ENCODE measurements at regions not wholly inside any gene's neighbourhood (a gene's known extent, or its start where the extent isn't known, plus 50 kb on each side); places are given as distances from the start of the nearest gene placed in this dataset.

DNA sequence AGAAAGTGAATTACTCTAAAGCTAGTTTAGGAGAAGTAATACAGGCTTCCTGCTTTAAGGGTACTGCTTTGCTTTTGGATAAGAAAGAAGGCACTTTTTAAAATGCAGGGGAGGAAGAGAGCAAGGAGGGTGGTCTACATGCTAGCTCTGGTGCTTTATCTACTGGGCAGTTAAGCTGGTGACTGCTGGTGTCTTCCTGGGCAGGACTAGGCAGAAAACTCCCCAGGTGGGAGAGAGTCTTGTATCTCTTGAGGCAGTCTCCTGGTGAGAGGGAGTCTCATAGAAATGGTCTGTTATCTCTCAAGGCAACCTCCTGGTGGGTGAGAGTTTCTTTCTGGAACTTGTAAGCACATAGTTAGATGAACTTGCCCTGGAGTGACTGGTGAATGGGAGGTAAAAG, 953.9 kb upstream of the GOT2 start:
- no peaks in the 10 kb centered on the region for H3K27me3 ChIP-seq
- peaks cover 0 to 17% (median 2%) of the 10 kb centered on the region in 4 donors for H3K9me3 ChIP-seq
- H3K4me1 ChIP-seq, result no peaks in the 10 kb centered on the region
- no peaks in the 10 kb centered on the region for H3K36me3 ChIP-seq
- TF ChIP-seq EP300 (IDR thresholded peaks at IDR 0.05) (no peak), POLR2AphosphoS5 (IDR thresholded peaks at IDR 0.05) (no peak), POLR2A (IDR thresholded peaks at IDR 0.05) (no peak)
- TF ChIP-seq, protein P1, sequence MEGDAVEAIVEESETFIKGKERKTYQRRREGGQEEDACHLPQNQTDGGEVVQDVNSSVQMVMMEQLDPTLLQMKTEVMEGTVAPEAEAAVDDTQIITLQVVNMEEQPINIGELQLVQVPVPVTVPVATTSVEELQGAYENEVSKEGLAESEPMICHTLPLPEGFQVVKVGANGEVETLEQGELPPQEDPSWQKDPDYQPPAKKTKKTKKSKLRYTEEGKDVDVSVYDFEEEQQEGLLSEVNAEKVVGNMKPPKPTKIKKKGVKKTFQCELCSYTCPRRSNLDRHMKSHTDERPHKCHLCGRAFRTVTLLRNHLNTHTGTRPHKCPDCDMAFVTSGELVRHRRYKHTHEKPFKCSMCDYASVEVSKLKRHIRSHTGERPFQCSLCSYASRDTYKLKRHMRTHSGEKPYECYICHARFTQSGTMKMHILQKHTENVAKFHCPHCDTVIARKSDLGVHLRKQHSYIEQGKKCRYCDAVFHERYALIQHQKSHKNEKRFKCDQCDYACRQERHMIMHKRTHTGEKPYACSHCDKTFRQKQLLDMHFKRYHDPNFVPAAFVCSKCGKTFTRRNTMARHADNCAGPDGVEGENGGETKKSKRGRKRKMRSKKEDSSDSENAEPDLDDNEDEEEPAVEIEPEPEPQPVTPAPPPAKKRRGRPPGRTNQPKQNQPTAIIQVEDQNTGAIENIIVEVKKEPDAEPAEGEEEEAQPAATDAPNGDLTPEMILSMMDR (IDR thresholded peaks at IDR 0.05), result no peak
- no peak for ATAC-seq (ENCODE audit: low FRiP score in 2 of 2)
- H3K27ac ChIP-seq, result no peak overlapping the region
- DNase-seq, result no peak
- H3K4me3 ChIP-seq, result no peak overlapping the region

DNA sequence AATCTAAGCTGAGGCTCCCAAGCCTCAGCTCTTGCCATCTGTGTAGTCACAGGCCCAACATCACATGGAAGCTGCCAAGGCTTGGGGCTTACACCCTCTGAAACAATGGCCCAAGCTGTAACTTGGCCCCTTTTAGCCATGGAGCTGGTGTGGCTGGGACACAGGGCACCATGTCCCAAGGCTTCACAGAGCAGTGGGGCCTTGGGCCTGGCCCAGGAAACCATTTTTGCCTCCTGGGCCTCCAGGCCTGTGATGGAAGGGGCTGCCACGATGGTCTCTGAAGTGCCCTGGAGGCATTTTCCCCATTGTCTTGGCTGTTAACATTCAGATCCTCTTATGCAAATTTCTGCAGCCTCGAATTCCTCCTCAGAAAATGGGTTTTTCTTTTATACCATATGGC, 952.3 kb upstream of the GOT2 start:
- TF ChIP-seq, protein P1 (IDR thresholded peaks at IDR 0.05), result no peak
- no peak for TF ChIP-seq POLR2AphosphoS5 (IDR thresholded peaks at IDR 0.05)
- TF ChIP-seq EP300 (IDR thresholded peaks at IDR 0.05), result no peak
- WGBS, 2 donors, result 78 to 81% methylated on average over 2 of the region's 2 CpGs
- H3K9me3 ChIP-seq, result peaks cover 0 to 17% (median 2%) of the 10 kb centered on the region in 4 donors
- no peaks in the 10 kb centered on the region for H3K27me3 ChIP-seq
- no peaks in the 10 kb centered on the region for H3K4me1 ChIP-seq
- H3K27ac ChIP-seq, result no peak overlapping the region
- no peak for ATAC-seq (ENCODE audit: low FRiP score in 2 of 2)
- H3K36me3 ChIP-seq, result no peaks in the 10 kb centered on the region
- DNase-seq, result no peak
- no peak overlapping the region for H3K4me3 ChIP-seq

DNA sequence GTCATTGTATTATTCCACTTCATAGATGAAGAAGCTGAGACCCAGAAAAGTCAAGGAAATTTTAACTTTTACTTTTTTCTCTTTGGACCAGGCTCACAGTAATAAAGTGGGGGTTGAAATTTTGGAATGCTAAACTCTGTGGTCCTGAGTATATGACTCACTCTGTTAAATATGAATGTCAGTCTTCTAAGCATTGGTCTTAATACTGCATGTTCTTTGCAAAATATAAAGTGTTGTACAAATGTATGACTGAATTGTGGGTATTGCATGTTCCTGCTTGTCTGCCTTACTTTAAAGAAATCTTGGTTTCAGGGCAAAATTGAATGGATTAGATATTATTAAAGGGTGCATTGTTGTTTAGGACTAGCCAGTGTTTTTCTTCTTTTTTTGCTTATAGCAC, 950.8 kb upstream of the GOT2 start:
- no peak overlapping the region for H3K4me3 ChIP-seq
- DNase-seq, result no peak
- no peak for TF ChIP-seq EP300 (IDR thresholded peaks at IDR 0.05)
- TF ChIP-seq POLR2A (IDR thresholded peaks at IDR 0.05), result no peak
- TF ChIP-seq, protein P1 (IDR thresholded peaks at IDR 0.05), result no peak
- no peak for TF ChIP-seq POLR2AphosphoS5 (IDR thresholded peaks at IDR 0.05)
- H3K27ac ChIP-seq, result no peak overlapping the region
- ATAC-seq (ENCODE audit: low FRiP score in 2 of 2), result no peak
- H3K36me3 ChIP-seq, result no peaks in the 10 kb centered on the region
- H3K9me3 ChIP-seq, result peaks cover 0 to 17% (median 2%) of the 10 kb centered on the region in 4 donors
- H3K27me3 ChIP-seq, result no peaks in the 10 kb centered on the region
- H3K4me1 ChIP-seq, result no peaks in the 10 kb centered on the region

DNA sequence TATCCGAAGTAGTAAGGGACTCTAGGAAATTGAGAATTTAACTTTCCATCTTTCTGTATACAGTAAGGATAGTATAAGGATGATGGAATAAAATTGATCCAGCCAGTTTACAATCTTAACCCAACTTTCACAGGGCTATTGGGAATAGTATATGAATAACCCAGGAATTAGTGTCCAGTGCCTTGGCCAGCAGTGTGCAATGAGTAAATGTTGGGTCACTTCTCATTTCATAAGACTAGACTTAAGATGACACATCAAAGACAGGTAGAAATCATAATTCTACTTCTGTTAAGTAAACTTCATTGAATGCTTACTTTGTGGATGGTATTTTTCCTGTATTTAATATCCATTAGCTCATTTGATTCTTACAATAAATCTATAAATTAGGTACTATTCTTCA, 949.6 kb upstream of the GOT2 start:
- Histone ChIP-seq H3K9me3 (peaks cover 0 to 17% (median 2%) of the 10 kb centered on the region in 4 donors), H3K4me1 (no peaks in the 10 kb centered on the region), H3K27me3 (no peaks in the 10 kb centered on the region), H3K4me3 (no peak overlapping the region), H3K27ac (no peak overlapping the region), H3K36me3 (no peaks in the 10 kb centered on the region)
- TF ChIP-seq POLR2A (IDR thresholded peaks at IDR 0.05) (no peak), EP300 (IDR thresholded peaks at IDR 0.05) (no peak), POLR2AphosphoS5 (IDR thresholded peaks at IDR 0.05) (no peak)
- TF ChIP-seq, protein P1 (IDR thresholded peaks at IDR 0.05), result no peak
- WGBS, 2 donors, result 68 to 100% methylated on average over 1 of the region's 1 CpG
- no peak for DNase-seq
- no peak for ATAC-seq (ENCODE audit: low FRiP score in 2 of 2)

DNA sequence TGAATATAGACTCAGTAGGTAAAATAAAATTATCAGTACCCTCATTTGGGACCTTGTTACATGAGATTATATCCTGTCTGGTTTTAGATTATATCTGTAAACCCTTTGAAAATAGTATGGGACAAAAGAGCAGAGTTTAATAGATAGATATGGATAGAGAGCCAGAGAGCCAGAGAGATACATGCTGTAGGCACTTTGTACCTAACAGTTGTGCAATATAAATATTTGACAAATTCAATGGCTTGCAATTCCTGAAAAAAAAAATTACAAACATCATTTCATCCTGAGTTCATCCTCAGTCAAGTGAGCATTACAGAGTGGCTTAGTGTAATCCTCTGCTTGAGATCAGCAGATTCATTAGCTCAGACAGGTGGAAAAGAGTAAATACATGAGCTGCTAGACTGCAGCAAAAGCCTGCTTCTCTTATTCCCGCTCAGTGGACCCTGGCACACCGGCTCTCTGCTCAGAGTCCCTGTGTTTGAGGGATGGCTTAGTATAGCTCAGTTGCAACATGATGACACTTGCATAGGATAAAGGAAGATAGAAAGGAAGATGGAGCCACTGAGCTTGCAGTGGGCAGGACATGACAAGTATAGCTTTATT, 931.6 kb upstream of the GOT2 start:
- Histone ChIP-seq H3K4me3 (no peak overlapping the region), H3K27me3 (no peaks in the 10 kb centered on the region), H3K4me1 (no peaks in the 10 kb centered on the region), H3K27ac (no peak overlapping the region), H3K36me3 (no peaks in the 10 kb centered on the region), H3K9me3 (no peaks in the 10 kb centered on the region)
- no peak for ATAC-seq (ENCODE audit: low FRiP score in 2 of 2)
- TF ChIP-seq, protein P1 (IDR thresholded peaks at IDR 0.05), result no peak
- no peak for TF ChIP-seq POLR2A (IDR thresholded peaks at IDR 0.05)
- TF ChIP-seq POLR2AphosphoS5 (IDR thresholded peaks at IDR 0.05), result no peak
- TF ChIP-seq EP300 (IDR thresholded peaks at IDR 0.05), result no peak
- no peak for DNase-seq
- WGBS, 2 donors, result 89 to 91% methylated on average over 2 of the region's 2 CpGs

All from upper lobe of left lung (tissue), 6 donors.